WTC11 (cell line): ENCODE measurements at regions not wholly inside any gene's neighbourhood (a gene's known extent, or its start where the extent isn't known, plus 50 kb on each side); places are given as distances from the start of the nearest gene placed in this dataset.

Source experiments
- ATAC-seq: fragments of 200-7000 bp; cut with Tn5 transposase; 2 replicates; pipeline ENCODE4 v1.10.0; 2021; ENCODE audit warnings: mild to moderate bottlenecking, moderate library complexity
- CTCF ChIA-PET: fragments of 300-600 bp; sonication (Branson Sonifier 250); formaldehyde crosslinking; loops from one replicate; lab custom pipeline; 2021; ENCODE audit warnings: antibody characterized with exemption; lab: Charles Lee
- POLR2A ChIA-PET: fragments of 350-600 bp; sonication (Branson Sonifier 250); formaldehyde crosslinking; loops from one replicate; lab custom pipeline; 2021; ENCODE audit warnings: antibody characterized with exemption; lab: Charles Lee
- DNase-seq: peaks from one replicate; pipeline ENCODE4 v3.0.0; 2021; ENCODE audit warnings: low spot score
- H3K27ac Mint-ChIP-seq: 2 replicates; pipeline ENCODE4 v1.8.0; 2021; ENCODE audit warnings: mixed read lengths
- H3K27me3 Mint-ChIP-seq: 2 replicates; pipeline ENCODE4 v1.8.0; 2021; ENCODE audit warnings: low read depth, mild to moderate bottlenecking, moderate library complexity, mixed read lengths
- H3K36me3 Mint-ChIP-seq: 2 replicates; pipeline ENCODE4 v1.8.0; 2021; ENCODE audit warnings: mixed read lengths
- H3K4me1 Mint-ChIP-seq: 2 replicates; pipeline ENCODE4 v1.8.0; 2022; ENCODE audit warnings: mixed read lengths
- H3K4me3 Mint-ChIP-seq: 2 replicates; pipeline ENCODE4 v1.8.0; 2021; ENCODE audit warnings: mild to moderate bottlenecking, moderate library complexity, mixed read lengths
- H3K9me3 Mint-ChIP-seq: 2 replicates; pipeline ENCODE4 v1.8.0; 2021; ENCODE audit warnings: mixed read lengths
- ARID4B ChIP-seq: sonication (generic); formaldehyde crosslinking; IDR thresholded peaks from 2 replicates; pipeline ENCODE4 v1.8.0; 2023; ENCODE audit warnings: missing genetic modification reagents, mild to moderate bottlenecking, borderline replicate concordance
- ATF2 ChIP-seq: sonication (generic); formaldehyde crosslinking; IDR thresholded peaks from 2 replicates; pipeline ENCODE4 v1.8.1; 2022; ENCODE audit warnings: low read depth, missing genetic modification reagents, borderline replicate concordance
- HMGXB4 ChIP-seq: sonication (generic); formaldehyde crosslinking; IDR thresholded peaks from 2 replicates; pipeline ENCODE4 v1.8.1; 2023; ENCODE audit warnings: mild to moderate bottlenecking, moderate library complexity, missing genetic modification reagents
- IRF2 ChIP-seq: sonication (generic); formaldehyde crosslinking; IDR thresholded peaks from 2 replicates; pipeline ENCODE4 v1.8.0; 2022; ENCODE audit warnings: low read depth, missing genetic modification reagents, borderline replicate concordance
- NFATC4 ChIP-seq: fragments of 250-450 bp; sonication (Bioruptor Pico); IDR thresholded peaks from 2 replicates; pipeline ENCODE4 v1.9.0; 2021; ENCODE audit warnings: mild to moderate bottlenecking
- NR3C1 ChIP-seq: sonication (generic); formaldehyde crosslinking; conservative IDR thresholded peaks from 2 replicates; pipeline ENCODE4 v1.8.1; 2023; ENCODE audit warnings: low read depth, mild to moderate bottlenecking, missing genetic modification reagents
- PREB ChIP-seq: sonication (generic); formaldehyde crosslinking; IDR thresholded peaks from 2 replicates; pipeline ENCODE4 v1.8.1; 2022; ENCODE audit warnings: mild to moderate bottlenecking, missing genetic modification reagents, moderate library complexity, borderline replicate concordance
- SMAD3 ChIP-seq: sonication (generic); formaldehyde crosslinking; IDR thresholded peaks from 2 replicates; pipeline ENCODE4 v1.8.0; 2022; ENCODE audit warnings: missing genetic modification reagents, mild to moderate bottlenecking, borderline replicate concordance
- STAT6 ChIP-seq: sonication (generic); formaldehyde crosslinking; conservative IDR thresholded peaks from 2 replicates; pipeline ENCODE4 v1.8.1; 2023; ENCODE audit warnings: mild to moderate bottlenecking, low read depth, missing genetic modification reagents, moderate library complexity
- TP53 ChIP-seq: sonication (generic); formaldehyde crosslinking; IDR thresholded peaks from 2 replicates; pipeline ENCODE4 v1.8.1; 2023; ENCODE audit warnings: mild to moderate bottlenecking, missing genetic modification reagents
- ZBTB21 ChIP-seq: sonication (generic); formaldehyde crosslinking; IDR thresholded peaks from 2 replicates; pipeline ENCODE4 v1.8.1; 2023; ENCODE audit warnings: mild to moderate bottlenecking, missing genetic modification reagents, borderline replicate concordance
- ZNF219 ChIP-seq: sonication (generic); formaldehyde crosslinking; IDR thresholded peaks from 2 replicates; pipeline ENCODE4 v1.8.0; 2023; ENCODE audit warnings: missing genetic modification reagents, mild to moderate bottlenecking, borderline replicate concordance
- ZNF396 ChIP-seq: fragments of 250-450 bp; sonication (Bioruptor Pico); IDR thresholded peaks from 2 replicates; pipeline ENCODE4 v1.8.0; 2021; ENCODE audit warnings: mild to moderate bottlenecking, moderate library complexity, borderline replicate concordance
- ZNF416 ChIP-seq: fragments of 250-450 bp; sonication (Bioruptor Pico); IDR thresholded peaks from 2 replicates; pipeline ENCODE4 v1.9.0; 2021; ENCODE audit warnings: mild to moderate bottlenecking, inconsistent platforms

- no peak for TF ChIP-seq HMGXB4 (CRISPR knock-in tag)
- TF ChIP-seq, all 79 proteins: peak for 0
These were observed 269.4 kb upstream of the RBMS3 start (continued) for GRCh38 chr3:29011441-29011840.

- Mint-ChIP-seq H3K4me3 (no peak overlapping the region), H3K36me3 (no peaks in the 10 kb centered on the region), H3K27me3 (no peaks in the 10 kb centered on the region), H3K4me1 (no peaks in the 10 kb centered on the region), H3K27ac (no peak overlapping the region), H3K9me3 (no peaks in the 10 kb centered on the region)
- no peak for ATAC-seq
- ChIA-PET POLR2A (no interaction called here), CTCF (no interaction called here)
- TF ChIP-seq ZBTB21 (CRISPR knock-in tag), result no peak
- no peak for TF ChIP-seq ZNF219 (CRISPR knock-in tag)
- no peak for TF ChIP-seq NR3C1 (CRISPR knock-in tag)
- no peak for TF ChIP-seq PREB (CRISPR knock-in tag)
- TF ChIP-seq, all 79 proteins: peak for 0
- DNase-seq, result no peak
These were observed 268.9 kb upstream of the RBMS3 start for GRCh38 chr3:29011966-29012365.

- no peaks in the 10 kb centered on the region for H3K27me3 Mint-ChIP-seq
- no peaks in the 10 kb centered on the region for H3K4me1 Mint-ChIP-seq
- DNase-seq, result no peak
- H3K9me3 Mint-ChIP-seq, result no peaks in the 10 kb centered on the region
- no peak overlapping the region for H3K27ac Mint-ChIP-seq
- H3K36me3 Mint-ChIP-seq, result no peaks in the 10 kb centered on the region
- no peak for TF ChIP-seq IRF2 (CRISPR knock-in tag)
- TF ChIP-seq SMAD3 (CRISPR knock-in tag), result no peak
- no peak for TF ChIP-seq ATF2 (CRISPR knock-in tag)
- TF ChIP-seq TP53 (CRISPR knock-in tag), result no peak
- TF ChIP-seq STAT6 (CRISPR knock-in tag), result no peak
- TF ChIP-seq NFATC4, result no peak
- ChIA-PET CTCF (no interaction called here), POLR2A (interaction anchor here (0.8 kb wide), 1 partner anchor 35 kb away, joined by 3 read pairs; no protein-coding TSS in a partner anchor)
- no peak overlapping the region for H3K4me3 Mint-ChIP-seq
- ATAC-seq, result no peak
These were observed 257.9 kb upstream of the RBMS3 start for GRCh38 chr3:29022976-29023375.

GRCh38 chr3:29026286-29026685 is 254.6 kb upstream of the RBMS3 start:
- no peaks in the 10 kb centered on the region for H3K36me3 Mint-ChIP-seq
- CTCF ChIA-PET, result no interaction called here
- no peaks in the 10 kb centered on the region for H3K9me3 Mint-ChIP-seq
- ATAC-seq (no peak), DNase-seq (no peak)
- POLR2A ChIA-PET, result no interaction called here
- H3K27me3 Mint-ChIP-seq, result no peaks in the 10 kb centered on the region
- H3K4me3 Mint-ChIP-seq, result no peak overlapping the region
- H3K27ac Mint-ChIP-seq, result no peak overlapping the region
- peaks cover 2% of the 10 kb centered on the region; the same call in 1 of the 2 replicates for H3K4me1 Mint-ChIP-seq
- TF ChIP-seq ATF2 (CRISPR knock-in tag) (no peak), ARID4B (CRISPR knock-in tag) (no peak), ZNF396 (CRISPR knock-in tag) (no peak), NFATC4 (no peak), ZNF416 (CRISPR knock-in tag) (no peak)
